ENCODE measurements at regions not wholly inside any gene's neighbourhood (a gene's known extent, or its start where the extent isn't known, plus 50 kb on each side); places are given as distances from the start of the nearest gene placed in this dataset.

DNA sequence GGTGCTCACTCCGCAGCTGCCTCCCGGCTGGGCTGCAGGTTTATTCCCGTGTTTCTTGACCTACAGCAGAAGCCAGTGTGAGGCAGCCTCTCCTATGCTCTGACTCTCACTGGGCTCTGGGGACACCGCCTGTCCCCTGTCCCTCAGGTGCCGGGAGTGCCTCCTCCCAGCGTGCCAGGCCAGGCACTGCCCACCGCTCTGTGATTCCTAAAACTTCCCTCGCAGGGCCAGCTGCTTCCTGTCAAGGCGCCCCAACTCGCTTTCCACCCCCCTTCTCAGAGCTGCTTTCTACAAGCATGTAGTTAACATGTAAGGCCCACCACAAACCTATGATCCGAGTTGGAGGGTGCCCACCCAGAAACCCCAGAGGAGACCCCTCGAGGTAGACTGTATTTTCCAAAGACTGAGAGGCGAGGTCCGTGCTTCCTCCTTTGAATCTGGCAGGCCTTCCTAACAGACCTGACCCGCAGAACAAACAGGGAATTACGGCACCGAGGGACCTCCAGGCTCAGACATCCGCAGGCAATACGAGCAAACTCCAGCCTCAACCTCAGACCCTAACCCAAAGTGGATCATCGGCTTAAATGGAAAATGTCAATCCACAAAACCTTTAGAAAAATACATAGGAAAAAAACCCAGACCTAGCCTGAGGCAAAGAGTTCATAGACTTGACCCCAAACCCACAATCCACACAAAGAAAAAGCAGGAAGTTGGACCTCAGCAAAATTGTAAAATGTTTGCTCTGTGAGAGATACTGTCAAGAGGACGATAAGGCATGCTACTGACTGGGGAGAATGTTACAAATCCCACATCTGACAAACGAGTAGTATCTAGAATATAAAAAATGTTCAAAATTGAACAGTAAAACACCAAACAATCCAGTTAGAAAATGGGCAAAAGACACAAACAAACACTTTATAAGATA, 121.3 kb upstream of the IQSEC1 start (continued):
- TF ChIP-seq REST (IDR thresholded peaks at IDR 0.05; ENCODE audit: unreplicated experiment) (no peak), CTCF (conservative IDR thresholded peaks at IDR 0.05; ENCODE audit: low read depth in 2 of 2) (no peak)

DNA sequence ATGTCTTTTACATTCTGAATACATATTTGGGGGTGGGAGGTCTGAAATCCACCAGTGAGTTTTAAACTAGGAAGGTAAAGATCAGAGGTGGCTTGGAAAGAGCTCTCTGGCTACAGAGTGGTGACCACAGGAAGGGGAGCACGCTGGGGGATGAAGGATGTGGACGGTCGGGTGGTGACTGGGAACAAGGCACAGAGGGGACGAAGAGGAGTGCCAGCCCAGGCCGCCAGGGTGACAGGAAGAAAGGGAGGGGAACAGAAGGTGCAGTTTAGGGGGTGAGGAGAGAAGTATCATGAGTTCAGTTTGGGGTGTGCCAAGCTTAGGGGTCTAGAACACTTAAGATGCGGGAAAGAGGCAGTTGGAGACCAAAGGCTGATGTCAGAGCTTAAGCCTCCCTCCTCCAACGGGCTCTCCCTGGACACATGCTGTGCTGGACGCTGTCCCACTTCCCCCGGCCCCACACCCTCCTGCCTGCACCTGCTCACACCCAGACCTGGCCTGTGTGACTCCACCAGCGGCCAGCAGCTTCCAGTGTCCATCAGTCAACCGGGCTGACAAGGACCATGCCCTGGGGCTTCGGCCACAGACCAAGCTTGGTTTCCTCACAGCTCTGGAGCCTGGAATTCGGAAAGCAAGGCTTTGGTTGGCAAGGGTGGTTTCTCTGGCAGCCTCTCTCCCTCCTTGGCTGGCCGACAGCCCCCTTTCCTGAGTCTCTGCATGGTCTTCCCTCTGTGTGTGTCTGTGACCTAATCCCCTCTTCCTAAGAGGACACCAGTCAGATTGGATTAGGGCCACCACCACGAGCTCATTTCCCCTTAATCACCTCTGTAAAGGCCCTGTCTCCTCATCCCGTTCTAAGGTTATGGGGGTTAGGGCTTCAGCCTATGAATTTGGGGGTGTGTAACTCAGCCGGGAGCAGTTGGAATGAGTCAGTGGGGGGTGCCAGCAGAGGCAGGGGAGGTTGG, 120.4 kb upstream of the IQSEC1 start:
- no peak overlapping the region for H3K4me3 Mint-ChIP-seq
- Histone ChIP-seq H3K27ac (ENCODE audit: low read depth) (no peak overlapping the region), H3K79me2 (replicated peaks; ENCODE audit: insufficient read depth) (no peaks in the 10 kb centered on the region), H4K20me1 (replicated peaks; ENCODE audit: insufficient read depth) (no peaks in the 10 kb centered on the region), H3K36me3 (ENCODE audit: insufficient read depth) (no peaks in the 10 kb centered on the region), H2AFZ (no peak overlapping the region), H3K4me3 (no peak overlapping the region), H3K4me2 (no peak overlapping the region), H3F3A (replicated peaks; ENCODE audit: low read depth) (no peaks in the 10 kb centered on the region), H3K9me2 (ENCODE audit: insufficient read depth) (no peaks in the 10 kb centered on the region), H3K4me1 (ENCODE audit: insufficient read depth) (no peaks in the 10 kb centered on the region), H3K27me3 (ENCODE audit: insufficient read depth) (no peaks in the 10 kb centered on the region)
- H3K27ac Mint-ChIP-seq: peak overlapping the region; percentile 29; the same call in 1 of the 2 replicates
- no peaks in the 10 kb centered on the region for H3K36me3 Mint-ChIP-seq (ENCODE audit: low read depth)
- peaks cover 26% of the 10 kb centered on the region for H3K4me1 Mint-ChIP-seq
- no peaks in the 10 kb centered on the region for H3K9me3 Mint-ChIP-seq
- ATAC-seq: no peak
- TF ChIP-seq CREB1 (CRISPR knock-in tag; IDR thresholded peaks at IDR 0.05; ENCODE audit: low read depth): no peak
- no peak for TF ChIP-seq REST (IDR thresholded peaks at IDR 0.05; ENCODE audit: unreplicated experiment)
- no peak for TF ChIP-seq JUNB (IDR thresholded peaks at IDR 0.05; ENCODE audit: unreplicated experiment)
- no peak for TF ChIP-seq ZNF331 (CRISPR knock-in tag; IDR thresholded peaks at IDR 0.05; ENCODE audit: low read depth)
- TF ChIP-seq CTCF (conservative IDR thresholded peaks at IDR 0.05; ENCODE audit: low read depth in 2 of 2): no peak
- DNase-seq (ENCODE audit: low spot score): no peak
- peaks cover 8% of the 10 kb centered on the region for H3K27me3 Mint-ChIP-seq (ENCODE audit: insufficient read depth, low read depth, poor library complexity)
